Stimulated activated CD4-positive, alpha-beta T cell treated with anti-CD3 and anti-CD28 coated beads, Interleukin-15, amount 100 ng/mL, for 1 hour (primary cell): ENCODE measurements at regions not wholly inside any gene's neighbourhood (a gene's known extent, or its start where the extent isn't known, plus 50 kb on each side); places are given as distances from the start of the nearest gene placed in this dataset.

Experiments used
- DNase-seq, 2 donors: peaks; one replicate each; pipeline ENCODE4 v3.0.0-alpha.2; 2020; ENCODE audit warnings: low read depth in 1 of 2, low spot score in 1 of 2

DNA sequence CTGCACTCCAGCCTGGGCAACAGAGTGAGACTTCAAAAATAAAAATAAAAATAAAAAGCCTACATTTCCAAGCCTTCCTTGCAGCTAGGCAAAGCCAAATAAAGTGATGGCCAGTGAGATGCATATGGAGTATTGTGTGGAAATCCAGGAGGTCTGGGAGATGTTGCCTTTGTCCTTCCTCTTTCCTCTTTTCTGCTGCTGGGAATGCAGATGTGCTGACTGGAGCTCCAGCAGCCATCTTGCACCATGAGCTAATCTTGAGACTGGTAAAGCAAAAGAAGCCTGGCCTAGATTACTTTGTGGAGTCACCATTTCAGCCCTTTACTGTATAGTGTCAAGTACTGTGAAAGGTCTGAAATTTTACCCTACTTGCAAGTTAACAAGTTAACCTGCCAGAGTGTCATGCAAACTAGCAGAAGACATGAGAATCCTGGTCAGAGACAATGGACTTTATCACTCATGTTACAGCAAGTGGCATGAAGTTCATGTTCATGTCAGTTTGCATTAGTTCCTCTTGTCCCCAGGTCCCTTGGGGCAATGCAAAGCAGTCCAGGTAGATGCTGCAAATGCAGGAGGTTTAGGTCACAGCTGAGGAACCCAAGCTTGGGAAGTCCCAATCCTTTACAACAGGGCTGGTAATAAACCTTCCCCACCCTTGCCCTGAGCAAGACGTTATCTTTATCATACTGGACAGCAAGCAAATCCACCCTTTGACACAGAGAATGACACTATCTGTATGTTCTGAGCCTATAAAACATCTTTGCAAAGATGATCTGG is 103.1 kb downstream of the TLE3 start:
- no peak for DNase-seq

DNA sequence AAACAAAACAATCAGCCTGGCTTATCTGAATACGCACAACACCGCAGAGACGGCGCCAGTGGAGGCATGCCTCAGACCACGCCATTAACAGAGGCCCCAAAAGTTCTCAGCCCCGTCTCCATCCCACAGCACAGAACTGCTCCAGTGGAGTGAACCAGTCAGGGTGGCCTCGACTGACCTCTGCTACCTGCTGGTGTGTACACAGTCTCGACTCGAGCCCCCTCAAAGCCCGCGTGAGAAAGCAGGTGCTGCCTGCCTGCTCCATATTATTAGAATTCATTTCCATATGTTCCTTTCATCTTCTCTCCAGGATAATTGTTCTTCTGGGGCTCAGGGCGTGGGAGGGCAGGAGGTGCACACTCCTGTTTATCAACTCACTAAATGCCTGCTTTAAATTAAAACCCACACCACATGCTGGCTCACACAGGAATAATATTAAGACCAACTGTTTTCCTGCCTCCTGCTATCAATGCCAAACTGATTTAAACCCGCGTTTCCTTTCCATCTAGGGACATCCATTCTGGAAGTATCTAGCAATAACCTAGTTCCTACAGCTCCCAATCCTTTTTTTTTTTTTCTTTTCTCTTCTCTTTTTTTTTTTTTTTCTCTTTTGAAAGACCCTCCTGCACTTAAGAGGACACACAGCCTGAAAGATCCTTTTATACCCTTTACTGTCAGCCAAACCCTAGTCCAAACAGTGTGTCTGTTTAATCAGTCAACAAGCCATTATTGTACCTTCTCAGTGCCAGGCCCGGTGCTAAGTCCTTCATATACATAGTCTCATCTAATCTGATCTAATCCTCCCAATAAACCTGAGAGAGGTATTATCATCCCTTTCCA is 101.2 kb downstream of the TLE3 start:
- no peak for DNase-seq

DNA sequence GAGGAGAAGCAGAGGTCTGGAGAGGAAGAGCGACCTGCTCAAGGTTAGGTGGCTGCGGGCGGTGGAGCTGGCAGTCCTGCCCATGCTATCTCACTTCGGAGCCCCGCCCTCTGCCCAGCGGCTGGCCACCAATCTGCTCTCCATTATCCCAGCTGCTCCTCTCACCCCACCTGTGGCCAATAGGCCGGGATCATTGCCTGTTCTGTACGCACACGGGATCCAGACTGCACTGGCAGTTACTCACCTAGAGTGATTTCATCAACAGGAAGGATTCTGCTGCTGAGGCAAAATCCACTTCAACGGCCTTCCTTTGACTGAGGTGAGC is 100.6 kb downstream of the TLE3 start:
- no peak for DNase-seq
